Body of pancreas (tissue), 4 donors: ENCODE measurements at regions not wholly inside any gene's neighbourhood (a gene's known extent, or its start where the extent isn't known, plus 50 kb on each side); places are given as distances from the start of the nearest gene placed in this dataset.

Experiments
- ATAC-seq: fragments of 150-250 bp; one replicate; pipeline ENCODE4 v1.9.1; 2016
- DNase-seq, 4 donors: peaks; one replicate each; pipeline ENCODE4 v3.0.0-alpha.2; 2019
- H3K27ac ChIP-seq, 4 donors: fragments of 200-600 bp; sonication (generic); 1 replicate in 3 of 4; 2 replicates in 1 of 4; pipeline versions ENCODE4 v1.5.1 to v1.6.1; 2016 to 2019; ENCODE audit warnings: mild to moderate bottlenecking in 1 of 4, mixed read lengths in 1 of 4, moderate library complexity in 1 of 4
- H3K27me3 ChIP-seq, 2 donors: fragments of 200-600 bp; sonication (generic); one replicate each; pipeline ENCODE4 v1.6.0; 2016; ENCODE audit warnings: mild to moderate bottlenecking in 1 of 2
- H3K36me3 ChIP-seq, 2 donors: fragments of 200-600 bp; sonication (generic); replicated peaks in 1 of 2; 2 replicates each; pipeline ENCODE4 v1.5.1; 2016; ENCODE audit warnings: low read depth in 2 of 2; ENCODE audit not compliant: insufficient read depth in 1 of 2
- H3K4me1 ChIP-seq: fragments of 200-600 bp; sonication (generic); one replicate; pipeline ENCODE4 v1.6.0; 2016
- H3K4me3 ChIP-seq, 2 donors: fragments of 200-600 bp; sonication (generic); 1 replicate in 1 of 2; 2 replicates in 1 of 2; pipeline ENCODE4 v1.5.1; 2016 to 2019
- H3K9me3 ChIP-seq, 3 donors: fragments of 200-600 bp; sonication (generic); 1 replicate in 2 of 3; 2 replicates in 1 of 3; pipeline ENCODE4 v1.5.1; 2016
- POLR2A ChIP-seq, 3 donors: fragments of 450-650 bp; IDR thresholded peaks; one replicate each; pipeline ENCODE4 v1.6.1; 2016; ENCODE audit warnings: antibody characterized with exemption in 3 of 3, mild to moderate bottlenecking in 2 of 3
- WGBS, 2 donors: methylation state at CpG; one replicate each; pipeline ENCODE4 v1.1.5; 2017; 5-methylcytosine and 5-hydroxymethylcytosine counted together
- intact Hi-C: fragments of 100-400 bp; cut with DNase I; formaldehyde crosslinking; loops from one replicate; pipeline ENCODE4 v1.15.1; 2023
- TF ChIP-seq, protein P1 (sequence below), 7 experiments: fragments of 450-650 bp in 4 of 7; fragments of 200-600 bp in 3 of 7; sonication (generic) in 3 of 7; IDR thresholded peaks; one replicate each; pipeline ENCODE4 v1.5.1; 2016 to 2019; ENCODE audit warnings: antibody characterized with exemption in 7 of 7

GRCh38 chr6:160933256-160933655 lies 58.3 kb upstream of the MAP3K4 start:
- Histone ChIP-seq H3K4me3 (no peak overlapping the region), H3K27me3 (no peaks in the 10 kb centered on the region), H3K36me3 (no peaks in the 10 kb centered on the region), H3K4me1 (peaks cover 14% of the 10 kb centered on the region), H3K27ac (no peak overlapping the region), H3K9me3 (no peaks in the 10 kb centered on the region)
- DNase-seq: no peak
- intact Hi-C loops: no loop called here
- TF ChIP-seq, protein P1, sequence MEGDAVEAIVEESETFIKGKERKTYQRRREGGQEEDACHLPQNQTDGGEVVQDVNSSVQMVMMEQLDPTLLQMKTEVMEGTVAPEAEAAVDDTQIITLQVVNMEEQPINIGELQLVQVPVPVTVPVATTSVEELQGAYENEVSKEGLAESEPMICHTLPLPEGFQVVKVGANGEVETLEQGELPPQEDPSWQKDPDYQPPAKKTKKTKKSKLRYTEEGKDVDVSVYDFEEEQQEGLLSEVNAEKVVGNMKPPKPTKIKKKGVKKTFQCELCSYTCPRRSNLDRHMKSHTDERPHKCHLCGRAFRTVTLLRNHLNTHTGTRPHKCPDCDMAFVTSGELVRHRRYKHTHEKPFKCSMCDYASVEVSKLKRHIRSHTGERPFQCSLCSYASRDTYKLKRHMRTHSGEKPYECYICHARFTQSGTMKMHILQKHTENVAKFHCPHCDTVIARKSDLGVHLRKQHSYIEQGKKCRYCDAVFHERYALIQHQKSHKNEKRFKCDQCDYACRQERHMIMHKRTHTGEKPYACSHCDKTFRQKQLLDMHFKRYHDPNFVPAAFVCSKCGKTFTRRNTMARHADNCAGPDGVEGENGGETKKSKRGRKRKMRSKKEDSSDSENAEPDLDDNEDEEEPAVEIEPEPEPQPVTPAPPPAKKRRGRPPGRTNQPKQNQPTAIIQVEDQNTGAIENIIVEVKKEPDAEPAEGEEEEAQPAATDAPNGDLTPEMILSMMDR (IDR thresholded peaks at IDR 0.05): no peak
- TF ChIP-seq POLR2A (IDR thresholded peaks at IDR 0.05): no peak
- no peak for ATAC-seq
- 79 to 81% methylated on average over 8 of the region's 8 CpGs for WGBS, 2 donors

DNA sequence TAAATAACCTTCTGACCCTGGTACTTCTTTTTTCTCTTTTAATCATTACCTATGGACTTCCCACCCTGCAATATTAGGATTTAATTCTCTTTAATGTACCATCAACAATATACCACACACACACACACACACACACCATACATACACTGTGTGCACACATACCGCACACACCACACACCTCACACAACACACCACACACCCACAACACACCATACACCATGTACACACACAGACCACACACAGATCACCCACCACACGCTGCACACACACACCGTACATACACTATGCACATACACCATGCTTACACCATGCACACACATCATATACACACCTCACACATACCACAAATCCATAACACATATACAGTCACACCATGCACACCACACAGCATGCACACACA lies 57.4 kb upstream of the MAP3K4 start:
- DNase-seq (no peak), ATAC-seq (no peak)
- Histone ChIP-seq H3K4me1 (peaks cover 14% of the 10 kb centered on the region), H3K27ac (no peak overlapping the region), H3K27me3 (no peaks in the 10 kb centered on the region), H3K9me3 (no peaks in the 10 kb centered on the region), H3K36me3 (no peaks in the 10 kb centered on the region), H3K4me3 (no peak overlapping the region)
- intact Hi-C loops: no loop called here
- TF ChIP-seq, protein P1 (IDR thresholded peaks at IDR 0.05): no peak
- TF ChIP-seq POLR2A (IDR thresholded peaks at IDR 0.05): no peak
- 72 to 80% methylated on average over 3 of the region's 3 CpGs for WGBS, 2 donors

DNA sequence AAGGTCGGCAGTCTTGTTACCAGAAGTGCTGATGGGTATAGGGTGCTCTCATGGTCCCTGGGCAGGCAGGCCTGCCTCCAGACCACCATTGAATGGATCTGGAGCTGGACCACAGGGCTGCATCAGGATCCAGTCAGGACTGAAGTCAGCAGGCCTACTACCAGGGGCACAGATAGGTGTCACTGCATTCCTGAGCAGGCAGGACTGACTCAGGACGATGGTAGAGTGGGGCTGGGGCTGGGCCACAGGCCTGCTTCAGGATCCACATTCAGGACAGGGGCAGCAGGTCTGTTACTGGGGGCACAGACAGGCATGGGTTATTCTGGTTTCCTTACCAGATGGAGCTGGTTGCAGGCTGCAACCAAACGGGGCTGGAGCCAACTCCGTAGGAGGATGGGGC lies 51.4 kb upstream of the MAP3K4 start:
- 60 to 83% methylated on average over 1 to 4 of the region's 4 CpGs for WGBS, 2 donors
- TF ChIP-seq, protein P1 (IDR thresholded peaks at IDR 0.05): no peak
- TF ChIP-seq POLR2A (IDR thresholded peaks at IDR 0.05): no peak
- H3K27ac ChIP-seq: no peak overlapping the region
- intact Hi-C loops: no loop called here
- H3K4me3 ChIP-seq: no peak overlapping the region
- no peaks in the 10 kb centered on the region for H3K27me3 ChIP-seq
- no peaks in the 10 kb centered on the region for H3K9me3 ChIP-seq
- H3K36me3 ChIP-seq: no peaks in the 10 kb centered on the region
- ATAC-seq (no peak), DNase-seq (no peak)
- H3K4me1 ChIP-seq: no peaks in the 10 kb centered on the region
